IPS-20b (cell line): ENCODE measurements at regions not wholly inside any gene's neighbourhood (a gene's known extent, or its start where the extent isn't known, plus 50 kb on each side); places are given as distances from the start of the nearest gene placed in this dataset.

Source experiments
- H3K27ac ChIP-seq: one replicate; pipeline ENCODE4 v1.5.1; 2013; ENCODE audit warnings: low read length
- H3K27me3 ChIP-seq: 2 replicates; pipeline ENCODE4 v1.6.1; 2013; ENCODE audit warnings: mild to moderate bottlenecking, low read length, inconsistent platforms; ENCODE audit not compliant: insufficient read depth
- H3K36me3 ChIP-seq: 2 replicates; pipeline ENCODE4 v1.6.1; 2013; ENCODE audit warnings: low read depth, mild to moderate bottlenecking, inconsistent platforms, low read length, moderate library complexity; ENCODE audit not compliant: insufficient read depth
- H3K4me1 ChIP-seq: 2 replicates; pipeline ENCODE4 v1.6.1; 2013; ENCODE audit warnings: mild to moderate bottlenecking, control low read depth, inconsistent platforms, low read length, moderate library complexity; ENCODE audit not compliant: insufficient read depth
- H3K4me3 ChIP-seq: 2 replicates; pipeline ENCODE4 v1.5.1; 2013; ENCODE audit warnings: mild to moderate bottlenecking, low read length, inconsistent platforms
- H3K9ac ChIP-seq: 2 replicates; pipeline ENCODE4 v1.6.1; 2013; ENCODE audit warnings: low read depth, mild to moderate bottlenecking, inconsistent platforms, low read length, moderate library complexity
- H3K9me3 ChIP-seq: 2 replicates; pipeline ENCODE4 v1.6.1; 2013; ENCODE audit warnings: mild to moderate bottlenecking, low read depth, low read length, inconsistent platforms; ENCODE audit not compliant: insufficient read depth

DNA sequence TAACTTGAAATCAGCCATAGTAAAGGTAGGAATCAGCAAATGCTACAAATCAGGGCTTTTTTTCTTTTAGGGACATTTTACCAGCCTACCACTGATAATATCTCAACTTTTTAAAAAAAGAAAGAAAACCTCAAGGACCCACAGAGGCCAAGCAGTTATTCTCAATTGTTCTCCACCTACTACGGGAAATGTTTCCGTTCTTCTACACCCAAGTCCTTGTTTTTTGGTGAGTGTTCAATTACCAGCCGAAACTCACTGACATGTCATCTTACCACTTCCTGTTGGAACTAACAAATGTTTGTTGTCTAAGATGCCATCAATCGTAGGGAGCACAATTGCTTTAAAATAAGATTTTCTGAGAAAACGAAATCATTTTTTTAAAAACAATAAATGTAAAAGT lies 50.2 kb upstream of the CDK1 start:
- H3K27me3 ChIP-seq = peaks cover 22% of the 10 kb centered on the region
- no peak overlapping the region for H3K27ac ChIP-seq
- no peak overlapping the region for H3K9ac ChIP-seq
- no peaks in the 10 kb centered on the region for H3K36me3 ChIP-seq
- peaks cover 4% of the 10 kb centered on the region; the same call in 1 of the 2 replicates for H3K4me1 ChIP-seq
- H3K4me3 ChIP-seq = no peak overlapping the region
- no peaks in the 10 kb centered on the region for H3K9me3 ChIP-seq

DNA sequence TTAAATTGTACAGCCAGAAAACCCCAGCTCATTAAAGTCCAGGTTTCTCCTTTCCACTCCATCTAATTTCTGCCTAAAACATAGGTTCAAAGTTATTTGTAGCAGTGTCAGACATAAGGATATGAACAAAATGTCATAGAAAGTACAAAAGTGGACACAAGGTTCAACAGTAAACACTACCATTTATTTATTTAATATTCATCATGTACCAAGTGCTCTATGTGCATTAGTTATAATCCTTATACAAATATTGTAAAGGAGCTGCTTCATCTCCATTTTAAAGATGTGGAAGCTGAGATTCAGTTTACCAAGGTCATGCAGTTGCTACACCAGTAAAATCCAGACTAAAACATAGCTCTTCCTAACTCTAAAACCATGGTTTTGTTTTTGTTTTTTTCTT lies 52.0 kb upstream of the CDK1 start:
- Histone ChIP-seq H3K4me3 (no peak overlapping the region), H3K27ac (no peak overlapping the region), H3K9ac (no peak overlapping the region), H3K9me3 (no peaks in the 10 kb centered on the region), H3K4me1 (no peaks in the 10 kb centered on the region), H3K36me3 (no peaks in the 10 kb centered on the region), H3K27me3 (peaks cover 4% of the 10 kb centered on the region)

DNA sequence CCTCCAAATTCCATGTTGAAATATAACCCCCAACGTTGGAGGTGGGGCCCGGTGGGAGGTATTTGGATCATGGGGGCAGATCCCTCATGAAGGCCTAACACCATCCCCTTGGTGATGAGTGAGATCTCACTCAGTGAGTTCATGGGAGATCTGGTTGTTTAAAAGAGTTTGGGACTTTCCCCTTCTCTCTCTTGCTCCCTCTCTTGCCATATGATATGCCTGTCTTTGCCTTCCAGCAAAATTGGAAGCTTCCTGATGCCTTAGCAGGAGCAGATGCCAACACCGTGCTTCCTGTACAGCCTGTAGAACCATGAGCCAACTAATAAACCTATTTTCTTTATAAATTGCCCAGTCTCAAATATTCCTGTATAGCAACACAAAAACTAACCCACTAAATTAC lies 55.7 kb upstream of the CDK1 start:
- Histone ChIP-seq H3K9ac (no peak overlapping the region), H3K4me1 (no peaks in the 10 kb centered on the region), H3K4me3 (no peak overlapping the region), H3K27me3 (no peaks in the 10 kb centered on the region), H3K36me3 (no peaks in the 10 kb centered on the region), H3K27ac (no peak overlapping the region), H3K9me3 (no peaks in the 10 kb centered on the region)

DNA sequence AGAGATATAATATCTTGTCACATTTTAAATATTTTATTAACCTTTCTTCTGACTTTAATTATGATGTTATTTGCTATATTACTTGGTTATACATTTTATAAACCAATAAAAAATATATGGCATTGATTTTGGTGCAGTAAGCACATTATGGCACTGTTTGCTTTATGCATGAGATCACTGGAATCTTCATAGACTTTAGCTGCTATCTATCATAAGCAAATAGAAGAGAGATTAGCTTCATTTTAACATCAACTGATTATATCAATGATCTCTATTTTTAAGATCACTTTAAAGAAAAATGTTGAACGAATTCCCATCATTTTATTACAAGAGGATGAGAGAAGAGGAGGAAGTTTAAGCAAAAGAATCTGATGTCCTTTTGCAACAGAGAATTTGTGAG lies 58.6 kb upstream of the CDK1 start:
- H3K27ac ChIP-seq = no peak overlapping the region
- H3K4me3 ChIP-seq = no peak overlapping the region
- no peak overlapping the region for H3K9ac ChIP-seq
- H3K27me3 ChIP-seq = no peaks in the 10 kb centered on the region
- no peaks in the 10 kb centered on the region for H3K9me3 ChIP-seq
- no peaks in the 10 kb centered on the region for H3K4me1 ChIP-seq
- no peaks in the 10 kb centered on the region for H3K36me3 ChIP-seq

DNA sequence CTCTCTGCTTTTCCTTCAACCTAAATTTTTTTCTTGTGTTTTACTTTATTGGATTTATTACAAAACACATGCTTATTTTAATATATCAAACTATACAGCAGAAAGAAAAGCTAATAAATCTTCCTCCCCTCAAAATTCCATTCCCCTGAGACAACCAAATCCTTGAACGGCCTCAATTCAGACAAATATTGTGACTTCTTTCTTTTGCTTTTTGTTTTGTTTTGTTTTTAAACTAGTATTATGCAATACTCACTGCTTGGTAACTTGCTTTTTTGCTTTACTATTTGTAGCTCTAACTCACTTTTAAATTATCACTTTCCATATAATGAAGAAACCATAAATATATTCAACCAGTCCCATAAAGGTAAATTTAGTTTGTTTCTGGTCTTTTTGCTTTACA lies 59.4 kb upstream of the CDK1 start:
- no peaks in the 10 kb centered on the region for H3K27me3 ChIP-seq
- no peaks in the 10 kb centered on the region for H3K4me1 ChIP-seq
- H3K4me3 ChIP-seq = no peak overlapping the region
- no peak overlapping the region for H3K9ac ChIP-seq
- H3K36me3 ChIP-seq = no peaks in the 10 kb centered on the region
- H3K9me3 ChIP-seq = no peaks in the 10 kb centered on the region
- H3K27ac ChIP-seq = no peak overlapping the region

DNA sequence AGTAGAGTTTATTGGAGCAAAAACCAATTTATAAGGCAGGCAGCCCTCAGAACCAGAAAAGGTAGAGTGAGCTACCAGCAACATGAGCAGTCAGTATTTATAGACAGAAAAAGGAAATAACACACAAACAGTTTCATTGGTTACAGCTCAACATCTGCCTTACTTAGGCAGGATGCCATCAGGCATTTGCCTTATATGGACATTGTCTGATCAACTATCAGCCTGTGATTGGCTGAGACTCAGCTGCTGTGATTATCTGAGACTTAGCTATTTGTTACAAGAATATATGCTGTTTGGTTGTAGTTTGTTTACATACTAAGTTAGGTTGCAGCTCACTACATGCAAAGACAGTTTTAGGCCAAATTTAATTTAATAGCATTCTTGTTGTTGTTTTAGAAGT lies 60.4 kb upstream of the CDK1 start:
- no peaks in the 10 kb centered on the region for H3K9me3 ChIP-seq
- no peak overlapping the region for H3K27ac ChIP-seq
- H3K4me3 ChIP-seq = no peak overlapping the region
- no peaks in the 10 kb centered on the region for H3K4me1 ChIP-seq
- no peaks in the 10 kb centered on the region for H3K36me3 ChIP-seq
- H3K9ac ChIP-seq = no peak overlapping the region
- no peaks in the 10 kb centered on the region for H3K27me3 ChIP-seq

DNA sequence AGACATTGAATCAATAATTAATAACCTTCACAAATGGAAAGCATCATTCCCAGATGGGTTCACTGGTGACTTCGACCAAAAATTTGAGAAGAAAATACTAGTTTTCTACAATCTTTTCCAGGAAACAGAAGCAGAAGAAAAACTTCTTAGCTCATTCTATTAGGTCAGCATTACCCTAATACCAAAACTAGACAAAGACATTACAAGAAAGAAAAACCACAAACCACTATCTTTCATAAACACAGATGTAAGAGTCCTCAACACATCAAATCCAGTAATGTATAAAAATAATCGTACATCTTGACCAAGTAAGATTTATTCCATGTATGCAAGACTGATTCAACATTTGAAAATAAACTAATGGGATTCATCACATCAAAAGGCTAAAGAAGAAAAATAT lies 64.0 kb upstream of the CDK1 start:
- H3K4me1 ChIP-seq = peaks cover 5% of the 10 kb centered on the region; the same call in 1 of the 2 replicates
- H3K9ac ChIP-seq = no peak overlapping the region
- H3K9me3 ChIP-seq = no peaks in the 10 kb centered on the region
- H3K4me3 ChIP-seq = no peak overlapping the region
- no peak overlapping the region for H3K27ac ChIP-seq
- no peaks in the 10 kb centered on the region for H3K36me3 ChIP-seq
- H3K27me3 ChIP-seq = no peaks in the 10 kb centered on the region

DNA sequence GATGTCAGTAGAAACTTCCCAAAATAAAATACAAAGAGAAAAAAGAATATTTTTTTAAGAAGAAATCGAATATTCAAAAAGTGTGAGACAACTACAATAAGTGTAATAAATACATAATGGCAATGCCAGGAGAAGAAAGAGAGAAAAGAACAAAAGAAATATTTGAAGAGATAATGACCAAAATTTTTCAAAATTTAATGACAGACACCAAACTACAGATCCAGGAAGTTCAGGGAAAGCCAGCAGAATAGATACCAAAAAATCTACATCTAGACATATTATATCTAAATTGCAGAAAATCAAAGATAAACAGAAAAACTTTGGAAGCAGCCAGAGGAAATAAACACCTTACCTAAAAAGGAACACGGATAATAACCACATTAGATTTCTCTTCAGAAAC lies 66.8 kb upstream of the CDK1 start:
- no peaks in the 10 kb centered on the region for H3K36me3 ChIP-seq
- H3K4me3 ChIP-seq = no peak overlapping the region
- no peak overlapping the region for H3K27ac ChIP-seq
- H3K9ac ChIP-seq = no peak overlapping the region
- H3K9me3 ChIP-seq = no peaks in the 10 kb centered on the region
- no peaks in the 10 kb centered on the region for H3K27me3 ChIP-seq
- H3K4me1 ChIP-seq = peaks cover 11% of the 10 kb centered on the region

DNA sequence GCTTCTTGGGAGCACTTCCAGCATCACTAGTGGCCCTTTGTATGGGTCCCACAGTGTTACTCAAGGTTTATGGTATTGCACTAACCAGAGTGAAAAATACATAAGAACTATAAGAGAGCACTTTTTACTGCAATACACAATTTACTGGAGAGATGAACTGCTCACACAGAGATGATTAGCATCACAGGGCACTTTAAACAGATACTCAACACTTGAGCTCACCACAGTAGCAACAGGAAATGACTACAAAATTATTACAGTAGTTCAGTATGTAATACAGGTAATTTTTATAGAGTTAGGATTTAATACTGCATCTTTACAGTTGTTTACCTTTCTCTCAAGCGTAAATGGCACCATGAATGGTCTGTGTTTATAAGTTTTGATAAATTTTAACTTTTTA lies 68.2 kb upstream of the CDK1 start:
- Histone ChIP-seq H3K4me1 (peaks cover 11% of the 10 kb centered on the region), H3K27me3 (no peaks in the 10 kb centered on the region), H3K9me3 (no peaks in the 10 kb centered on the region), H3K4me3 (no peak overlapping the region), H3K27ac (no peak overlapping the region), H3K36me3 (no peaks in the 10 kb centered on the region), H3K9ac (no peak overlapping the region)

DNA sequence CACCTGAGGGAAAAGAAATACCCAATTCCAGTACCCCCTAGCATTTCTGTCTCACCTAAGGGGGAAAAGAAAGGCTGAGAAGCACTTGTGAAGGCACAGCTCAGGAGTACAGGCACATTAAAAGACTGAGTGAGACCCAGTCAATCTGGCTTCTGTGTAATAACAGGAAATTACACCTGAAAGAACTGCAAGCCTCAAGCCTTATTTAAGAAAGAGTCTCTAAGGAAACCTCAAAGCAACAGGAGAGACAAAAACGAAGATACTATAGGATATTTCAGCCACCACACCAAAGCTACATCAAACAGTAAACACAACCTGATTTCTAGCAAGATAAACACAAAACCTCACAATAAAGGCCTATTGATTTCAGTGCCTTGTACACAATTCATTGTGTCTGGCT lies 69.6 kb upstream of the CDK1 start:
- Histone ChIP-seq H3K4me1 (peaks cover 18% of the 10 kb centered on the region), H3K9me3 (no peaks in the 10 kb centered on the region), H3K27ac (no peak overlapping the region), H3K36me3 (no peaks in the 10 kb centered on the region), H3K27me3 (no peaks in the 10 kb centered on the region), H3K4me3 (no peak overlapping the region), H3K9ac (no peak overlapping the region)

DNA sequence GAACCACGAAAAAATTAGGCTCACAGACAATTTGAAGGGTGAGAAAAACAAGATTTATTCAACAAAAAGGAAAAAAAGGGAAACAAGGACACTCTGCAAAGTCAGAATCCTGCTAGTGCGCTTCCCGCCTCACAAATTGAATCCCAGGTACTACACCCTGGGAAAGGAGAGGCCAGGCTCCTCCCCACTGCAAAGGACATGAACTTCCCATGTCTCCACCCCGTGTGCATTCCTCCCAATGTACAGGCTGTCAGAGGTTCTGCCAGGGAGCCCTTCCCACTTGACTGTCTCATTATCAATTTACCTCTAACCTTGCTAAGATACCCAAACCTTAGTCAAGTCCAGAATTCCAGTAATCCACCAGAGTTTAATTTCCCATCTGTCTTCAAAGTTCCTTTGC lies 70.4 kb upstream of the CDK1 start:
- Histone ChIP-seq H3K36me3 (no peaks in the 10 kb centered on the region), H3K9me3 (no peaks in the 10 kb centered on the region), H3K4me1 (peaks cover 18% of the 10 kb centered on the region), H3K27ac (no peak overlapping the region), H3K9ac (no peak overlapping the region), H3K27me3 (no peaks in the 10 kb centered on the region), H3K4me3 (no peak overlapping the region)

DNA sequence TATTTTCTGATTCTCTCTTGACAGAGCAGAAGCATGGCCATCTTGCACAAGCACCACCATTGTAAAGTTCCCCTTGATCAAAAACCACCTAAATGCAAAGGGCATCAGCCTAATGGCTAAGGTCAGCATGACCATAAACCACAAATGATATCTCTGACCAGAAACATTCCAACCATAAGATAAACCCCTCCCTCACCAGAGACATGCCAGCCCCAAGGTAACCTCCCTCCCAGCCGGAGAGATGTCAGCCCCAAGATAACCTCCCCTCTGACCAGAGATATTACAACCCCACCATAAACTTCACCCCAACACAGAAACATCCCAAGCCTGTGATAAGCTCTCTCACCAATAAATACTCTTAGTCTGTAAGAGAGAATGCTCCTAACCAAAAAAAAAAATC lies 72.1 kb upstream of the CDK1 start:
- no peak overlapping the region for H3K4me3 ChIP-seq
- H3K9me3 ChIP-seq = no peaks in the 10 kb centered on the region
- H3K36me3 ChIP-seq = no peaks in the 10 kb centered on the region
- H3K9ac ChIP-seq = no peak overlapping the region
- H3K27ac ChIP-seq = no peak overlapping the region
- H3K27me3 ChIP-seq = no peaks in the 10 kb centered on the region
- H3K4me1 ChIP-seq = peaks cover 18% of the 10 kb centered on the region

DNA sequence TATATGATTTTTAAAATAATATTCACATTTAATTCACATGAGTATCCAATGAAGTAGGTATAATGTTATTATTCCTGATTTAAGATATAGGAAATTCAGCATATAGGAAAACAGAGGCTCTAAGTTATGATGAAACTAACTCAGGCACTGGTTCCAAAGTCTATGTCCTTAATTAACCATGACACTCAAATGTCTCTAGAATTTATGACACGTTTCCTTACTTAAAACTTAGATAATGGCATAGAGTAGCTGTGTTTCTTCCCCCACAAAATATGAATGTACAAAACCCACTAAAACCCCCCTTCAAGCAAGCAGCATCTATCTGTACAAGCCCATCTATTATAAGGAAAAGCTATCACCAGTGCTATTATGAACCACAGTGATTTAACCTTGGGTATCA lies 72.9 kb upstream of the CDK1 start:
- H3K9me3 ChIP-seq = no peaks in the 10 kb centered on the region
- H3K36me3 ChIP-seq = no peaks in the 10 kb centered on the region
- no peaks in the 10 kb centered on the region for H3K27me3 ChIP-seq
- H3K9ac ChIP-seq = no peak overlapping the region
- H3K27ac ChIP-seq = no peak overlapping the region
- no peak overlapping the region for H3K4me3 ChIP-seq
- H3K4me1 ChIP-seq = peaks cover 13% of the 10 kb centered on the region
